IPS DF 19.7 (cell line): ENCODE measurements at regions not wholly inside any gene's neighbourhood (a gene's known extent, or its start where the extent isn't known, plus 50 kb on each side); places are given as distances from the start of the nearest gene placed in this dataset.

Experiments used
- DNase-seq: peaks from one replicate; pipeline ENCODE4 v3.0.0-alpha.2; 2013; ENCODE audit warnings: low read depth, low spot score

DNA sequence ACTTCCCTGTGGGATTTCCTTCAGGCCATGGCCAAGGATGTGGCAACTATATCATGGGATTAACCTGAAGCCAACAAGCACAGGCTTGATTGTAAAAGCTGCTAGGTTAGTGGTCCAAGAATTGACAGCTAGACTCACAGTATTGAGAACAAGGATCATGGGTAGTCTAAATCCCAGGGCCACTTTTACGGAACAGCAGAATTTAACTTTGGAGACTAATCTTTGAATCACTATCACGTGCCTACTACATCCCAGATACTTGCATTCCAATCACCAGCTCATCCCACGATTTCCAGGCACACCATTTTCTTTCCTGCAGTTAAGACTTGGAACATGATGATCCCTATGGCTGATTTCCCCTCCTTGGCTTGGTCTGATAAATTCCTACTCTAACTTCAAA, 65.6 kb upstream of the ADO start:
- DNase-seq: no peak

DNA sequence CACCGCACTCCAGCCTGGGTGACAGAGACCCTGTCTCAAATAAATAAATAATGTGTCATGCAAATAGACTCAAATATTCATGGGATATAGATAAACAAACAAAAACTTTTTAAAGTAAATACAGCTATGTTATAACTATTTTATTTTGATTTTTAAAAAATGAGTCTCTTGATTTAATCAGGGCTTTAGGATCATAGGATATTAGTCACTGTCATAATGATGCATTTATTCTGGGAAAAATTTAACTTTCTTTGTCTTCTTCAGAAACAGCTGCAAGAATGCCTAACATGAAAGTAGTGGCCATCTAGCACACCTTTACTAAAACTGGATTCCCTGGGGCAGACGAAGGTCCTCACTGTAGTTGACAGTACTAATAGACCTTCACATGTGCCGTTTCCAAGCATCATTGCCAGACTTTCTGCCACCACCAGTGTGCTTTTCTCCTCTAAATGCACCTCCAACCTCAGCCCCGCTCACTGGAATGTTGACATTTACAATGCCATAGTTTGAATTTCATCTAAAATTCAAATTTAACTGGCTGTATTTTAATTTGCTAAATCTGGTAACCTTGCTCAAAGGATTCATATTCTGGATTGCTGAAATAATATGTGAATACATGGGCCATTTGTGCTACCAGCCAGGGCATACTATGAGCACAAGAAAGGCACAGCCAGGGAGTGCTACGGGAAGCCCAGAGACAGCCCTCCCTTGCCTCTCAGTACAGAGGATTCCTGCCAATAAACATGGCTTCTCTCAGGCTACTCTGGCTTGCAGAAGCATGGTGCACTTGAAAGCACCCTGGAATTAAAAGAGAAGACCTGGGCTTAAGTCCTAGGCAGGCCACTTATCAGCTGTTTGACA, 63.4 kb upstream of the ADO start:
- DNase-seq: no peak

DNA sequence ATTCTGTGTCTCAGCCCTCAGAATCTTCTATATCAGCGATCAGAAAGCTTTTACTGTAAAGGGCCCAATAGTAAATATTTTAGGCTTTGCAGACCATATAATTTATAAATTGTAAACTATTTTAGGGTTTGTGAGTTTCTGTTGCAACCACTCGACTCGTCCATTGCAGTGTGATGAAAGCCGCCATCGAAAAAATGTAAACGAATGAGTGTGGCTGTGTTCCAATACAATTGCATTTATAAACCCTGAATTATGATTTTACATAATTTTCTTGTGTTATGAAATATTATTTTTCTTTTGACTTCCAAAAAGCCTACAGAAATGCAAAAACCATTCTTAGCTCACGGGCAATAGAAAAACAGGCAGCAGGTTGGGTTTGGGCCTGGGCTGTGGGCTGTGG, 62.5 kb upstream of the ADO start:
- no peak for DNase-seq

DNA sequence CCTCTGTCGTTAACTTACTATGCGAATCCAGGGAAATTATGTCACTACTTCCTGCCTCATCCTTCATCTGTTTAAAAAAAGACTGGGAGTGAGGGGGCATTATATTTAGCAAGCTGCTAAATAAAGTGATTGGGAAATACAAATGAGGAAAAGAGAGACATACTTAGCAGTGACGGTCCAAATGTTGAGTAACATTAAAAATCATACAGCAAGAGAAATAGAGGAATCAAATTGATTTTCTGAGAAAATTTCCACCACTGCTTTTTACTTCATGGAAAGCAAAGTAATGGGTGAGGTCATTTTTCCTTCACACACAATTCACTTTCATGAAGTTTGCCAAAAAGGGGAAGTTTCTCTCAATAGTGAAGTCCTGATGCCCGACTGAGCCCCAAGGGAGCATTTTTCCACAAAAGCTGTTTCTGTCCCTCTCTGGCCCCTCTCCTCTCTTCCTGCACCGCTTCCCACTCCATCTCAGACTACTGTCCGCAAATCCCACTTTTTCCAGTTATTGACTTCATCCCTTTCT, 61.9 kb upstream of the ADO start:
- no peak for DNase-seq

DNA sequence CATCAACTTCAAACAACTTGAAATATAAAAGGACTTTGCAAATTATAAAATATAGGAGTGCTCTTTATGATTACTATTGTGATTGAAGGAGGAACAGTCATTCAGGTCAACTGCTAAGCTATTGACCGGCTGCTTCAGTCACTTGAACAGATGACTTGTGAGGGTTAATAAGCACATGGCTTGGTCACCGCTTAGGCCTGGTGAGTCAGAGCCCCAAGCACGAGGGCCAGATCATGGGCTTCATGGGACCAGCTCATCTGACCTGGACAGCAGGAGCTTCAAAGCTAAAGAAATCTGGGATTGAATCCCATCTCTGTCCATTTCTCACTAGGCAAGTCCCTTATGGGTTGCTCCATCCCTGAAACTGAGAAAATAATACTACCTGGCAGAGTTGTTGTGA, 60.4 kb upstream of the ADO start:
- no peak for DNase-seq

DNA sequence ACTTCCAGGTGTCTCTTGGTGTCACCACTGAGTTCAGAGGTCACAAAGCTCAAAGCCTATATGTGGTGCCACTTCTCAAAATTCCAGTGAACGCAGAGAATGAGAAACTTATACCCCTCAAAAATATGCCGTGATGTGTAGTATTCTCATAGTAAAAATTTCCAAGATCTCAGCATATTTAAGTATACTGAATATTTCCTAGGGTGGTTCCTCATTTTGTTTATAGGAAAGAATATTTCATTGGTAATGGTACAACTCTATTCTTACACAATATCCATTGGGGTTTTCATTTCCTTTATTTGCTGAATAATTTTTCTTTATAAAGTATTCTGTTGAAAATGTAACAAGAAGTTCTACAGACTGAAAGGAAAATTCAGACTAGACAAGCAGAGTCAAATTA, 58.9 kb upstream of the ADO start:
- DNase-seq: no peak

DNA sequence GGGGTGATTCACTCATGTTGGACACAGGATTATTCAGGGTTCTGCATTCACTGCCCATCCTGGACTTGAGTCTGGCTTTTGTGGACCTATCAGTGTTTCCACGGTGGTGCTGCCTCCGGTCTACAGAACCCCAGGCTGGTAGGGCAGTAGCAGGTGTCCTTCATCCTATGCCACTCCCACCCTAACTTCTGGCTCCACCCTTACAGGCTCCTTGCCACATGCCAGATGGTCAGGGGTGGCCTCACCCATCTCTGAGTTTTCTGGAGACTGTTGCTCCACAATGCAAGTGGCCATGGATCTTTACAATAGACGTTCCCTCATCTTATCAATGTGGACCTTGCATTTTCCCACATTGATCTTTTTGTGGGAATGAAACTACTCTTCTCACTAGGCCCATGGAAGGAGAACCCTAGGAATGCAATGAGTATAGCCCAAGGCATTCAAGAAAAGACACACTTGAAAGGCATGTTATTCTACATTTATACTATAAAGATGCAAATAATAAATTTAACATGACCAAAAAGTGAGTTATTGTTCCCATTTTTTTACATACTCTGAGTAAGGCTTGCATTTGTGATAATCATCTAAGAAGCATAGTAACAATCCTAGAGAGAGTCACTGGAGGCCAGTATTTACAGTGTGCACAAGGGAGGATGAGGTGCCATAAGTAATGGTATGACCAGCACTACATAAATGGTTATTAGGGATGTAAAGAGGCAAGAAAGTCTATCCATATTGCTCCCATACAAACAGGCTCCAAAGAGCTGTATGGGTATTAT, 57.4 kb upstream of the ADO start:
- DNase-seq: no peak

DNA sequence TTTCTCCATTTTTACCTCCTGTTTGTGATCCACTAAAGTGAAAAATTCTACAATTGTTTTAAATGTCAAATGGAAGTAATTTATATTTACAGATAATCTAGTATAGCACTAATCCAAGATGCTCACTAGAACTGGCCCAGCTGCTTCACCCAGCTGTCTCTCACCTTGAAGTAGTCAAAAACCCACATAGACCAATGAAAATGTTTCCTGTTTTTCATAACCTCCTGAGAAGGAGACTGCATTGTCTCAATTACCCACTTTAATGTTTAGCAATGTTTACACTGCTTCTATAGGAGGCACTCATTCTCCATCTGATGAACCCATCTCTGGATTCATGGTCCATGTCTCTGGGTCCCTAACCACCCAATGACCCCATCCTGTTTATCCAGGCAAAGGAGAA, 56.1 kb upstream of the ADO start:
- no peak for DNase-seq

DNA sequence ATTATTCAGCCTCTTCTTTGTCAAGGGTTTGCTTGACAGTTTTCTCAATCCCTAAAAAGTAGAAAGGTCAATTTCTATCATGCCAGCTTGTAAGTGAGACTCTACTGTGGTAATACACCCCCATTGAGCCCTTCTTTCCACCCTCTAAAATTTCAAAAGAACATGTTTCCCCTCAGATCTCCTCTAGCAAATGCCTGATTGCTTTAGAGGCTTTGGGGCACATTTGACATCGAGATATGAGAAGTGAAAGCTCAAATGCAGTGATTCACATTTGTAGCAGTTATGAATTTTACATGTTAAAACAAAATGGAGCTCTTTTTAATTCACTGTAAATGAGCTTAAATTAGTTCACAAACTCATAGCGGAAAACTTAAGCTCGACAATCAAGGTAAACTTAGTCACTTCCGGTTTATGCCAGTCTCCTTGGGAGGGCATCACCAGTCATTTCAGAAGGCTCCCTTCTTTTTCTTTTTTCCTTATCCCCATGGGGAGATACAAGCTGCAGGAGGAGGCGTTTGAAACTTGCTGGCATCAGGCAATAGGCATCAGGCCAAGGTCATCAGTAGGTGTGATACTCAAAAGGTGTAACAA, 55.3 kb upstream of the ADO start:
- no peak for DNase-seq
